CD4-positive, CD25-positive, alpha-beta regulatory T cell (primary cell): ENCODE measurements at regions not wholly inside any gene's neighbourhood (a gene's known extent, or its start where the extent isn't known, plus 50 kb on each side); places are given as distances from the start of the nearest gene placed in this dataset.

Experiments
- ATAC-seq, 2 donors: fragments of 150-1000 bp; cut with Tn5 transposase; one replicate each; pipeline ENCODE4 v1.10.0; 2021; ENCODE audit warnings: low read depth in 2 of 2, moderate number of reproducible peaks in 2 of 2, moderate library complexity in 1 of 2
- DNase-seq, 3 donors: peaks; one replicate each; pipeline versions ENCODE4 v3.0.0 to v3.0.0-alpha.2; 2012 to 2022; ENCODE audit warnings: mixed read lengths in 1 of 3
- H3K27ac ChIP-seq: one replicate; pipeline ENCODE4 v1.7.0; 2013; ENCODE audit warnings: mild to moderate bottlenecking, low read length; ENCODE audit not compliant: insufficient read depth, poor library complexity, severe bottlenecking
- H3K27me3 ChIP-seq: one replicate; pipeline ENCODE4 v1.7.0; 2013; ENCODE audit warnings: low read length; ENCODE audit not compliant: control insufficient read depth, insufficient read depth
- H3K36me3 ChIP-seq: one replicate; pipeline ENCODE4 v1.7.0; 2013; ENCODE audit warnings: mild to moderate bottlenecking, low read length, moderate library complexity; ENCODE audit not compliant: control insufficient read depth, insufficient read depth
- H3K4me1 ChIP-seq: 2 replicates; pipeline ENCODE4 v1.7.0; 2013; ENCODE audit warnings: mild to moderate bottlenecking, low read length; ENCODE audit not compliant: insufficient read depth, control insufficient read depth, poor library complexity, severe bottlenecking
- H3K4me3 ChIP-seq: one replicate; pipeline ENCODE4 v1.7.0; 2013; ENCODE audit warnings: low read depth, mild to moderate bottlenecking, low read length, moderate library complexity
- H3K9me3 ChIP-seq, 2 experiments: 1 replicate in 1 of 2; 2 replicates in 1 of 2; pipeline ENCODE4 v1.7.0; 2013; ENCODE audit warnings: low read length in 2 of 2, mild to moderate bottlenecking in 1 of 2, moderate library complexity in 1 of 2; ENCODE audit not compliant: control insufficient read depth in 2 of 2
- H3K27ac Mint-ChIP-seq, 3 donors: one replicate each; pipeline ENCODE4 v1.8.0; 2020 to 2022; ENCODE audit warnings: mild to moderate bottlenecking in 3 of 3, mixed read lengths in 3 of 3, moderate library complexity in 2 of 3
- H3K27me3 Mint-ChIP-seq: one replicate; pipeline ENCODE4 v1.8.0; 2022; ENCODE audit warnings: mild to moderate bottlenecking, mixed read lengths
- H3K36me3 Mint-ChIP-seq: one replicate; pipeline ENCODE4 v1.8.0; 2020; ENCODE audit warnings: mixed read lengths
- H3K4me1 Mint-ChIP-seq, 4 donors: one replicate each; pipeline ENCODE4 v1.8.0; 2020 to 2022; ENCODE audit warnings: mixed read lengths in 4 of 4, mild to moderate bottlenecking in 1 of 4
- H3K4me3 Mint-ChIP-seq, 4 donors: one replicate each; pipeline ENCODE4 v1.8.0; 2020 to 2022; ENCODE audit warnings: mild to moderate bottlenecking in 4 of 4, mixed read lengths in 4 of 4, moderate library complexity in 3 of 4
- H3K9me3 Mint-ChIP-seq, 7 donors: one replicate each; pipeline ENCODE4 v1.8.0; 2020 to 2022; ENCODE audit warnings: mixed read lengths in 7 of 7, mild to moderate bottlenecking in 3 of 7, moderate library complexity in 2 of 7

- H3K36me3 ChIP-seq, result no peaks in the 10 kb centered on the region
- H3K4me3 Mint-ChIP-seq, result no peak overlapping the region
Measured at GRCh38 chr4:161254375-161254774, 909.4 kb downstream of the FSTL5 start.

GRCh38 chr4:161252520-161253141 is 911.2 kb downstream of the FSTL5 start:
- no peak for ATAC-seq
- Histone ChIP-seq H3K27ac (no peak overlapping the region), H3K27me3 (no peaks in the 10 kb centered on the region), H3K4me3 (no peak overlapping the region), H3K36me3 (no peaks in the 10 kb centered on the region), H3K4me1 (no peaks in the 10 kb centered on the region), H3K9me3 (peaks cover 0 to 35% of the 10 kb centered on the region in 2 experiments)
- no peak overlapping the region for H3K4me3 Mint-ChIP-seq
- H3K27me3 Mint-ChIP-seq, result no peaks in the 10 kb centered on the region
- DNase-seq, result peak in 1 of 3 donors; percentile 7
- no peak overlapping the region for H3K27ac Mint-ChIP-seq
- no peaks in the 10 kb centered on the region for H3K36me3 Mint-ChIP-seq
- H3K9me3 Mint-ChIP-seq, result peaks cover 2 to 27% (median 7%) of the 10 kb centered on the region in 7 donors
- no peaks in the 10 kb centered on the region for H3K4me1 Mint-ChIP-seq

More at GRCh38 chr4:161254375-161254774, 909.4 kb downstream of the FSTL5 start:
- Mint-ChIP-seq H3K36me3 (no peaks in the 10 kb centered on the region), H3K4me1 (no peaks in the 10 kb centered on the region), H3K27me3 (no peaks in the 10 kb centered on the region), H3K9me3 (peaks cover 2 to 27% (median 9%) of the 10 kb centered on the region in 7 donors), H3K27ac (no peak overlapping the region)
- no peak overlapping the region for H3K4me3 ChIP-seq
- H3K27ac ChIP-seq, result no peak overlapping the region
- peaks cover 0 to 29% of the 10 kb centered on the region in 2 experiments for H3K9me3 ChIP-seq
- DNase-seq, result no peak
- no peaks in the 10 kb centered on the region for H3K27me3 ChIP-seq
- H3K4me1 ChIP-seq, result no peaks in the 10 kb centered on the region
- ATAC-seq, result no peak

GRCh38 chr4:161249779-161250440 is 913.9 kb downstream of the FSTL5 start:
- ATAC-seq (no peak), DNase-seq (no peak)
- Histone ChIP-seq H3K27ac (no peak overlapping the region), H3K27me3 (no peaks in the 10 kb centered on the region), H3K4me3 (no peak overlapping the region), H3K36me3 (no peaks in the 10 kb centered on the region), H3K9me3 (peaks cover 0 to 13% of the 10 kb centered on the region in 2 experiments), H3K4me1 (no peaks in the 10 kb centered on the region)
- Mint-ChIP-seq H3K9me3 (peaks cover 0 to 16% (median 4%) of the 10 kb centered on the region in 7 donors), H3K27ac (no peak overlapping the region), H3K4me1 (no peaks in the 10 kb centered on the region), H3K4me3 (no peak overlapping the region), H3K27me3 (no peaks in the 10 kb centered on the region), H3K36me3 (no peaks in the 10 kb centered on the region)

GRCh38 chr4:161248880-161249279 is 914.9 kb downstream of the FSTL5 start:
- no peaks in the 10 kb centered on the region for H3K36me3 ChIP-seq
- Mint-ChIP-seq H3K4me3 (no peak overlapping the region), H3K9me3 (peaks cover 0 to 16% (median 4%) of the 10 kb centered on the region in 7 donors), H3K4me1 (no peaks in the 10 kb centered on the region), H3K27me3 (no peaks in the 10 kb centered on the region), H3K27ac (no peak overlapping the region), H3K36me3 (no peaks in the 10 kb centered on the region)
- no peaks in the 10 kb centered on the region for H3K4me1 ChIP-seq
- no peaks in the 10 kb centered on the region for H3K27me3 ChIP-seq
- DNase-seq (no peak), ATAC-seq (no peak)
- H3K27ac ChIP-seq, result no peak overlapping the region
- H3K9me3 ChIP-seq, result peaks cover 0 to 11% of the 10 kb centered on the region in 2 experiments
- H3K4me3 ChIP-seq, result no peak overlapping the region

GRCh38 chr4:161247831-161248230 is 916.0 kb downstream of the FSTL5 start:
- no peak overlapping the region for H3K27ac Mint-ChIP-seq
- no peak overlapping the region for H3K4me3 ChIP-seq
- ATAC-seq, result no peak
- peaks cover 0 to 11% of the 10 kb centered on the region in 2 experiments for H3K9me3 ChIP-seq
- H3K36me3 Mint-ChIP-seq, result no peaks in the 10 kb centered on the region
- no peaks in the 10 kb centered on the region for H3K36me3 ChIP-seq
- no peaks in the 10 kb centered on the region for H3K4me1 Mint-ChIP-seq
- no peak for DNase-seq
- H3K4me1 ChIP-seq, result no peaks in the 10 kb centered on the region
- no peak overlapping the region for H3K4me3 Mint-ChIP-seq
- H3K27ac ChIP-seq, result no peak overlapping the region
- no peaks in the 10 kb centered on the region for H3K27me3 Mint-ChIP-seq
- H3K27me3 ChIP-seq, result no peaks in the 10 kb centered on the region
- peaks cover 0 to 16% (median 4%) of the 10 kb centered on the region in 7 donors for H3K9me3 Mint-ChIP-seq

- no peak overlapping the region for H3K4me3 Mint-ChIP-seq
- H3K27me3 Mint-ChIP-seq, result no peaks in the 10 kb centered on the region
- H3K27ac Mint-ChIP-seq, result no peak overlapping the region
Measured at GRCh38 chr4:161238033-161238432, 925.8 kb downstream of the FSTL5 start.

GRCh38 chr4:161237495-161237894 is 926.3 kb downstream of the FSTL5 start:
- H3K27me3 ChIP-seq, result no peaks in the 10 kb centered on the region
- no peaks in the 10 kb centered on the region for H3K9me3 ChIP-seq
- Mint-ChIP-seq H3K9me3 (peaks cover 0 to 6% (median 4%) of the 10 kb centered on the region in 7 donors), H3K27ac (no peak overlapping the region), H3K4me1 (no peaks in the 10 kb centered on the region), H3K36me3 (no peaks in the 10 kb centered on the region), H3K4me3 (no peak overlapping the region), H3K27me3 (no peaks in the 10 kb centered on the region)
- no peak overlapping the region for H3K4me3 ChIP-seq
- ATAC-seq, result no peak
- no peaks in the 10 kb centered on the region for H3K36me3 ChIP-seq
- no peaks in the 10 kb centered on the region for H3K4me1 ChIP-seq
- DNase-seq, result no peak
- no peak overlapping the region for H3K27ac ChIP-seq

More at GRCh38 chr4:161238033-161238432, 925.8 kb downstream of the FSTL5 start:
- Histone ChIP-seq H3K4me3 (no peak overlapping the region), H3K27ac (no peak overlapping the region), H3K36me3 (no peaks in the 10 kb centered on the region), H3K27me3 (no peaks in the 10 kb centered on the region), H3K4me1 (no peaks in the 10 kb centered on the region), H3K9me3 (no peaks in the 10 kb centered on the region)
- DNase-seq, result no peak
- ATAC-seq, result no peak
- H3K4me1 Mint-ChIP-seq, result no peaks in the 10 kb centered on the region
- peaks cover 0 to 6% (median 4%) of the 10 kb centered on the region in 7 donors for H3K9me3 Mint-ChIP-seq
- no peaks in the 10 kb centered on the region for H3K36me3 Mint-ChIP-seq

- peaks cover 0 to 17% (median 5%) of the 10 kb centered on the region in 7 donors for H3K9me3 Mint-ChIP-seq
- H3K27ac Mint-ChIP-seq, result no peak overlapping the region
- no peak overlapping the region for H3K4me3 Mint-ChIP-seq
- Histone ChIP-seq H3K9me3 (peaks cover 2 to 4% of the 10 kb centered on the region in 2 experiments), H3K4me3 (no peak overlapping the region), H3K27ac (no peak overlapping the region), H3K27me3 (no peaks in the 10 kb centered on the region), H3K36me3 (no peaks in the 10 kb centered on the region), H3K4me1 (no peaks in the 10 kb centered on the region)
- H3K4me1 Mint-ChIP-seq, result no peaks in the 10 kb centered on the region
- H3K27me3 Mint-ChIP-seq, result no peaks in the 10 kb centered on the region
- ATAC-seq (no peak), DNase-seq (no peak)
- no peaks in the 10 kb centered on the region for H3K36me3 Mint-ChIP-seq
Measured at GRCh38 chr4:161225327-161225726, 938.5 kb downstream of the FSTL5 start.
